Erythroblast (primary cell): ENCODE measurements at regions not wholly inside any gene's neighbourhood (a gene's known extent, or its start where the extent isn't known, plus 50 kb on each side); places are given as distances from the start of the nearest gene placed in this dataset.

Experiments
- GATA1 ChIP-seq: IDR thresholded peaks from 2 replicates; pipeline ENCODE4 v1.6.1; 2011; ENCODE audit warnings: low read depth, mild to moderate bottlenecking, control low read depth, low read length, moderate library complexity
- POLR2A ChIP-seq: IDR thresholded peaks from 2 replicates; pipeline ENCODE4 v1.6.1; 2011; ENCODE audit warnings: mild to moderate bottlenecking, low read length

- no peak for TF ChIP-seq POLR2A
- no peak for TF ChIP-seq GATA1
These were observed 528.9 kb downstream of the RIT2 start for GRCh38 chr18:42586601-42587000.
